GM21515 (cell line): ENCODE measurements at regions not wholly inside any gene's neighbourhood (a gene's known extent, or its start where the extent isn't known, plus 50 kb on each side); places are given as distances from the start of the nearest gene placed in this dataset.

Experiments used
- ATAC-seq: cut with Tn5 transposase; IDR thresholded peaks from one replicate; pipeline ENCODE4 v1.9.1; 2021; ENCODE audit not compliant: unreplicated experiment

- no peak for ATAC-seq
These were observed 129.3 kb upstream of the RAI14 start for GRCh38 chr5:34526682-34527305.

- ATAC-seq = no peak
These were observed 126.4 kb upstream of the RAI14 start for GRCh38 chr5:34529581-34530331.

GRCh38 chr5:34530637-34531036 lies 125.5 kb upstream of the RAI14 start:
- no peak for ATAC-seq

DNA sequence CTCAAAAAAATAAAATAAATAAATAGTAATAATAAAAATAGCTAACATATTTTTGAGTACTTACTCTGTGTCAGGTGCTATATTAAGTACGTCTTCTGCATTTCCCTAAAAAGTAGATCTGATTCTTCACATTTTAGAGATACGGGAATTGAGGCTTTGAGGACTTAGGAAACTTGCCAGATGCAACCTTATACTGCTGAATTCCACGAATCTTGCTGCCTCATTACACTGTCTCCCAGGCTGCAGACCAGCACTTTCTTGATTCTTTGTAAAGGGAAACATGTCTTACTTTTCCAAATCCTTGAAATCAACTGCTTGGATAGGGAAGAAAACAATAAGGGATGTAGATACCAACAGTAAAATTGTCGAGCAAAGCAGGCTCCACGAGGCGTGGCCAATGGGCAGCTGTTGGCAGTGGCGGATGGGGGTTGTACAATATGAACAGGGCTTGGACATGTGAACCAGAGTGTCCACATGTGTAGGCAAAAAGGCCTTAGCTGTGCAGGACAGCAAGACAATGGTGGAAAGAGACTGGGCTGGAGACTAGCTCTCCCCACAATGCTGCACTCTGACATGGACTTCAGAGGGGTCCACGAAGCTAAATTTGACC lies 124.3 kb upstream of the RAI14 start:
- ATAC-seq = no peak

DNA sequence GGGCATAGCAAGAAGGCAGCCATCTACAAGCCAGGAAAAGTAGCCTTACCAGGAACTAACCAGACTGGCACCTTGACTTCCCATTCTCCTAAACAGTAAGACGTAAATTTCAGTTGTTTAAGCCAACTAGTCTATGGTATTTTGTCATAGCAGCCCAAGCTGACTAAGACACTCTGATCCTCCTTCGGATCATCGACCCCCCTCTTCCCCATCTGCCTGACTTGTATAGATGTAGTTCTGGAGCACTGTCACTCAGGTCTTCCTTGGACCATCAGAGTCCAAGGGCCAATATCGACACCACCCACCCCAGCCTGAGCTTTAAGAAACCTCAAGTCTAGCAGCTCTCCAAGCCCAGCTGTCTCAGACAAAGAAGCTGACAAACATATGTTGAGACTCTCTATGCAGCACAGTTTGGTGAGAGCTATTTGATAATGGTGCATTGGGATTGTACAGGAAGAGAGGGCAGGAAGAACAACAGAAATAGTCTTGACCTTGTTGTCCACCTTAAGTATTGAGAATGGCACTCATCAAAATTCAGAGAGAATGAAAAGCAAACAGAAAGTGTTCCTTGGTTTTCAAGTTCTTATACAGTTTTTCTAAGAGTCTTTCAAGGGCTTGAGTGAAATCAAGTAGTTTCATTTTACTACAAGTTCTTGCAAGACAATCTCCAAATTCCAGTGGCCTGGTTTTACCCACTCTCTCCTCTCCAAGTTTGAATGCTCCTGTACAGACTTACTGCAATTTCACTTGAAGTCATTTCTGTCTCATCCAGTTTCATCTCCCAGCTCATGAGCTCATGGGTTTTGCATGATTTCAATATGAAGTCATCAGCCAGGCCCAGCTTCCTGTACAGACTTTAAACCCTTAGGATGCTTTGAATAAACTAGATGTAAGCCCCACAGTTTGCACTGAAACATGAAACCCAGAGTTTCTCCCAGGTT lies 122.3 kb upstream of the RAI14 start:
- peak; percentile 88 for ATAC-seq

GRCh38 chr5:34534523-34535103 lies 121.5 kb upstream of the RAI14 start:
- no peak for ATAC-seq

GRCh38 chr5:34535433-34535832 lies 120.7 kb upstream of the RAI14 start:
- ATAC-seq = no peak

GRCh38 chr5:34535944-34536623 lies 120.0 kb upstream of the RAI14 start:
- no peak for ATAC-seq

DNA sequence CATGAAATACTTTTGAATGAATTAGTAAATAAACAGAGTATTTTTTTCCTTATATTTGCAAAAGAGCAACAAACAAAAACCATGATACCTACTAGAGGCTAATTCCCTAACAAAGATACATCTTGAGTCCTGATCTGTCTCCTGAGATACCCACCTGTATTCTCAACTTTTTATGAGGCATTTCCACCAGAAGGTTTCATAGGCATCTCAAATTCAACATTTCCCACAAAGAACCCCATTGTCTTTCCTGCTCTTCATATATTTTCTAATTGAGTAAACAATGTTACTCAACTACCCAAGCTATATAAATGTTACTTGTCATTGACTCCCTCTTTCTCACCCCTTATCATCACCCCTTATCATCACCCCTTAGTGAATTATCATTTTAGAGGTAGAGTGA lies 119.4 kb upstream of the RAI14 start:
- no peak for ATAC-seq

DNA sequence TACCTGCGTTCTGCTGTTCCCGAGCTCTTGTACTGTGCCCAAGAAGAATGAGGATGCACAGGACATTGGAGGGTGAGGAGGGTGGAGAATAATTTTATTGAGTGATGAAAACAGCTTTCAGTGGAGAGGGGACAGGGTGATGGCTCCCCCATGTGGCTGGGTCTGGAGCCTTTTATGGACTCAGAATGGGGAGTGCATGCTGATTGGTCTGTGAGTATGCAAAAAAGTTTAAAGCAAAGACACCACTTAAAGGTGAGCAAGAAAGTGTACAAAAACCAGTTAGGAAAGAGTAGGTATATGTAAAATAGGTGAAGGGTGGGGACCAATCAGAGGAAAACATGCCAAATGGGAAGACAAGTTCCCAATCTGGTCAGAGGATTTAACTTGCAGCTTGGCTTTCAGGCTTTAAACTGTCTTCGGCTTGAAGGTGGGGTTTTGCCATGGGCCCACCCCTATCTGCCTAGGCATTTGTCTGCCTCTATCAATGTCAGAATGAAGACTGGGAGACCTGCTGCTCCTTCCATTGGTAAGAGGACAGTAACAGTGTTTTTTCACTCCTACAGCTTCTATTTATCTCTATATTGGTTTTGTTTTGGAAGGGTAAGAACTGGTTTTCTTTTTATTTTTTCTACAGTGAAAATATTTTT lies 118.0 kb upstream of the RAI14 start:
- no peak for ATAC-seq

- ATAC-seq = no peak
These were observed 116.9 kb upstream of the RAI14 start for GRCh38 chr5:34539183-34539582.

DNA sequence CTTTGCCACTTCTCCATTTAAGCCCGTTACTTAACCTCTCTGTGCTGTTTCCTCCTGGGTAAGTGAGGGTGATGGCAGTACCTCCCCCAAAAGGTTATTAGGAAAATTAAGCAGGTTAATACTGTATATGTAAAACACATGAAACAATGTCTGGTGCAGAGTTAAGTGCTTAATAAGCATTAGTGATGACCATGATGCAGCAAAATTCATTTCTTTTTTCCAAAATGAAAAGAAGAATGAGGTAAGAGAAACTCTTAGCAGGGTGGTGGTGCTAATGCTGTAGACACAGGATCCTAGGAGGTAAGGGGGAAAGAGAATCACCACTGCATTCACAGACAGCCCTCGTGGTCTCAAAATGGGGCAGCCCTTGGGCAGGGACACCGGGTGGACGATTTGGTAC lies 115.1 kb upstream of the RAI14 start:
- ATAC-seq = no peak

DNA sequence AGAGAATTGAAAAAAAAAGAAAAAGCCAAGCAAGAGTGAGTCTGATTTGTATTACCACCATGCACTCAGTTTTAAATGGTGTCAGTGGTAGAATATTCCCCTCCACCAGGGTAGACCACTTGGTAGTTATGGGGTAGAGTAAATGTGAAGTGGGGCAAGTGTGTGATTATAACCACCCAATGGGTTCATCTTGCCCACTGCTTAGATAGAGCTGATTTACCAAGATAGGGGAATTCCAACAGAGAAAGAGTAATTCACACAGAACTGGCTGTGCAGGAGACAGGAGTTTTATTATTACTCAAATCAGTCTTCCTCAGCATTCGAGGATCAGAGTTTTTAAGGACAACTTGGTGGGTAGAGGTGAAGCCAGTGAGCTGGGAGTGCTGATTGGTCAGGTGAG lies 113.3 kb upstream of the RAI14 start:
- no peak for ATAC-seq

DNA sequence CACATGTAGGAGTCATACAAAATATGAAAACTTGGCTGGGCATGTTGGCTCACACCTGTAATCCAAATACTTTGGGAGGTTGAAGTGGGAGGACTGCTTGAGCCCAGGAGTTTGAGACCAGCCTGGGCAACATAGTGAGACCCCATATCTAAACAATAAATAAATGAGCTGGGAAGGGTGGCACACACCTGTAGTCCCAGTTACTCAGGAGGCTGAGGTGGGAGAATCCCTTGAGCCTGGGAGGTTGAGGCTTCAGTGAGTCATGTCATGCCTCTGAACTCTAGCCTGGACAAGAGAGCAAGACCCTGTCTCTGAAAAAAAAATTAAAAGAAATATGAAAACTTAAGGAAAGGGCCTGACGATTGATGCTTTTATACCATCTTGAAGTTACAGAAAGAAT lies 112.4 kb upstream of the RAI14 start:
- ATAC-seq = no peak

DNA sequence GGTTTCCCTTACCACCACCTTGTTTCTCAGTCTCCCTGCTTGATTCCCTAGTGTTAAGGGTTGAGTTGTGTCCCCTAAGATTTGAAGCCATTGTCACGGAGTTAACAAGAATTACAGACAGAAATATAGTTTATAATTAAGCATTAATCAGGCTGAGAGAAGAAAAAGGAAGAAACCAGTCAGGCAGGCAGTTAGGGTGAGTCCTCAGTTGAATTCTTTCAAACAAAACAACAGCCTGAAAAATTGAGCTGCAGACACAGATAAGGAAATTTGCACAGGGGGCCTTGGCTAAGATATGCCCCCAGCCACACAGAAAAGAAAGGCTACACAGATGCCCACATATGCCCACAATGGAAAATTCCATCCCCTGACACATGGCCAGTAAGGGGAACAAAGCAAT lies 111.7 kb upstream of the RAI14 start:
- ATAC-seq = no peak

DNA sequence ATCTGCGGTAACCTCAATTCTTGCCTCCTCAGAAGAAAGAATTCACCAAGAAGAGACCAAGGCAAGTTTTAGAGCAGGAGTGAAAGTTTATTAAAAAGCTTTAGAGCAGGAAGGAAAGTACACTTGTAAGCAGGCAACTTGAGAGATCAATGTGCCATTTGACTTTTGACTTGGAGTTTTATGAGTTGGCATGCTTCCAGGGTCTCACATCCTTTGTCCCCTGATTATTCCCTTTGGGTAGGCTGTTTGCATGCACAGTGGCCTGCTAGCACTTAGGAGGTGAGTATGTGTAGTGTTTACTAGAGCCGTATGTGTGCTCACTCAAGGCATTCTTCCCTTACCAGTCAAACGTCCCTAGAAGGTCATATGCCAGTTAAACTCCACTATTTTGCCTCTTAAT lies 111.0 kb upstream of the RAI14 start:
- ATAC-seq = no peak

DNA sequence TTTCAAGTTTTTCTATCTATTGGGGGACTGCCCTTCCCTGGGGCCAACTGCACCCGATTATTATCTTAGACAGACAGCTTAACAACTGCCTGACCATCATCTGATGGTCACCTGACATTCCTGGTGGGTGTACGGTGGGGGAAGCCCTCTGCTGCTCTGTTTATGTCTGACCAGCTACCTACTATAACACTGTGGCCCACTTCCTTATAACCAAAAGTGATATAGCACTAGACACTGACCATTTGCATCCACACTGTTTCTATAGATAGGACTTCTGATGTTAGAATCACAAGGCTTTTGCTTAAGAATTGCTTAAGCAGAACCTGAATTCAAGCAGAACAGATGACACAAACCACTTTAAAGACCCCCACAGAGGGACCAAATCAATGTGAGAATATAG lies 110.5 kb upstream of the RAI14 start:
- ATAC-seq = no peak

GRCh38 chr5:34547300-34548085 lies 108.6 kb upstream of the RAI14 start:
- ATAC-seq = no peak

- no peak for ATAC-seq
These were observed 108.1 kb upstream of the RAI14 start for GRCh38 chr5:34548086-34548403.
